ENCODE measurements at regions not wholly inside any gene's neighbourhood (a gene's known extent, or its start where the extent isn't known, plus 50 kb on each side); places are given as distances from the start of the nearest gene placed in this dataset.

- Histone ChIP-seq H4K91ac (ENCODE audit: insufficient read depth, low read depth, low read length) (no peak overlapping the region), H3K4me1 (ENCODE audit: control insufficient read depth, insufficient read depth, low read length) (no peaks in the 10 kb centered on the region), H3K4me2 (ENCODE audit: low read depth, low read length) (no peak overlapping the region), H2BK15ac (ENCODE audit: low read depth, low read length) (no peak overlapping the region), H3K9me3 (ENCODE audit: control insufficient read depth, insufficient read depth, low read length) (no peaks in the 10 kb centered on the region), H2BK20ac (ENCODE audit: low read depth, low read length) (no peak overlapping the region), H2AFZ (replicated peaks; ENCODE audit: low read length, poor library complexity) (peak overlapping the region; percentile 78), H3K9me1 (ENCODE audit: insufficient read depth, low read length) (no peaks in the 10 kb centered on the region), H3K79me1 (ENCODE audit: low read depth in 1 of 2, low read length in 2 of 2) (no peaks in the 10 kb centered on the region), H4K8ac (ENCODE audit: low read depth in 2 of 2, low read length in 2 of 2) (no peak overlapping the region), H3K18ac (ENCODE audit: low read depth, low read length) (no peak overlapping the region), H4K5ac (ENCODE audit: low read depth, low read length) (no peak overlapping the region), H3K27ac (ENCODE audit: insufficient read depth, low read length) (no peak overlapping the region), H3K27me3 (ENCODE audit: control insufficient read depth, insufficient read depth, low read length) (no peaks in the 10 kb centered on the region), H3K14ac (replicated peaks; ENCODE audit: low read depth, low read length) (no peak overlapping the region), H2BK5ac (ENCODE audit: low read depth, low read length, poor library complexity, severe bottlenecking) (no peak overlapping the region), H3K4me3 (ENCODE audit: insufficient read depth, low read depth, low read length) (no peak overlapping the region), H2AK5ac (ENCODE audit: low read depth, low read length) (no peak overlapping the region), H3K56ac (ENCODE audit: extremely low read depth, insufficient read depth, low read length) (no peak overlapping the region), H3K23ac (ENCODE audit: low read depth, low read length) (no peak overlapping the region), H2AK9ac (replicated peaks; ENCODE audit: low read depth, low read length, poor library complexity) (no peak overlapping the region), H2BK120ac (ENCODE audit: low read depth, low read length) (no peak overlapping the region), H3K9ac (ENCODE audit: low read depth, low read length) (no peak overlapping the region), H3K4ac (ENCODE audit: low read depth, low read length) (no peak overlapping the region), H4K20me1 (ENCODE audit: insufficient read depth, low read length) (no peaks in the 10 kb centered on the region), H3K36me3 (ENCODE audit: control insufficient read depth, insufficient read depth, low read length) (no peaks in the 10 kb centered on the region)
- TF ChIP-seq USF2 (IDR thresholded peaks at IDR 0.05; ENCODE audit: low read depth, low read length) (no peak), RFX5 (IDR thresholded peaks at IDR 0.05; ENCODE audit: low read depth, low read length) (no peak), CHD1 (IDR thresholded peaks at IDR 0.05; ENCODE audit: low read depth, low read length) (no peak), RCOR1 (IDR thresholded peaks at IDR 0.05; ENCODE audit: insufficient replicate concordance, low read length) (no peak), MAZ (IDR thresholded peaks at IDR 0.05; ENCODE audit: borderline replicate concordance, low read depth, low read length) (no peak), FOS (IDR thresholded peaks at IDR 0.05; ENCODE audit: low read depth, low read length) (no peak), MAFK (IDR thresholded peaks at IDR 0.05; ENCODE audit: low read depth, low read length) (no peak), CTCF (conservative IDR thresholded peaks at IDR 0.05; ENCODE audit: low read depth, low read length) (no peak), CEBPB (IDR thresholded peaks at IDR 0.05; ENCODE audit: low read depth, low read length) (no peak), MXI1 (IDR thresholded peaks at IDR 0.05; ENCODE audit: borderline replicate concordance, low read depth, low read length) (no peak), BHLHE40 (IDR thresholded peaks at IDR 0.05; ENCODE audit: low read depth, low read length) (no peak), POLR2A (IDR thresholded peaks at IDR 0.05; ENCODE audit: low read depth, low read length) (no peak), NFE2L2 (IDR thresholded peaks at IDR 0.05; ENCODE audit: low read depth, low read length) (no peak), RAD21 (IDR thresholded peaks at IDR 0.05; ENCODE audit: low read length) (no peak), SMC3 (IDR thresholded peaks at IDR 0.05; ENCODE audit: low read depth, low read length) (no peak)
- TF ChIP-seq, protein P1, sequence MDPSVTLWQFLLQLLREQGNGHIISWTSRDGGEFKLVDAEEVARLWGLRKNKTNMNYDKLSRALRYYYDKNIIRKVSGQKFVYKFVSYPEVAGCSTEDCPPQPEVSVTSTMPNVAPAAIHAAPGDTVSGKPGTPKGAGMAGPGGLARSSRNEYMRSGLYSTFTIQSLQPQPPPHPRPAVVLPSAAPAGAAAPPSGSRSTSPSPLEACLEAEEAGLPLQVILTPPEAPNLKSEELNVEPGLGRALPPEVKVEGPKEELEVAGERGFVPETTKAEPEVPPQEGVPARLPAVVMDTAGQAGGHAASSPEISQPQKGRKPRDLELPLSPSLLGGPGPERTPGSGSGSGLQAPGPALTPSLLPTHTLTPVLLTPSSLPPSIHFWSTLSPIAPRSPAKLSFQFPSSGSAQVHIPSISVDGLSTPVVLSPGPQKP (IDR thresholded peaks at IDR 0.05; ENCODE audit: borderline replicate concordance, low read depth, low read length): no peak
- in situ Hi-C loops (cut with MboI; ENCODE audit: low sequenced_read_pairs) (no loop called here), dilution Hi-C loops (cut with HindIII; ENCODE audit: low sequenced_read_pairs, unreplicated experiment) (no loop called here), intact Hi-C loops (cut with micrococcal nuclease) (no loop called here)
- no TSS peak for BruUV-seq (replicated peaks)
- ChIA-PET CTCF (no interaction called here), POLR2A (ENCODE audit: unreplicated experiment) (no interaction called here)
- 50% methylated on average over 1 of the region's 4 CpGs; no CpG with 5 or more reads in 1 of the 2 experiments for WGBS, 2 experiments (ENCODE audit: extremely low coverage in 2 of 2, insufficient read length in 1 of 2)
- peak; percentile 79 for ATAC-seq (ENCODE audit: low read depth)
- DNase-seq: peak; percentile 28
These were observed 598.0 kb downstream of the EFNB2 start for GRCh38 chr13:105937451-105937850.

Measured in IMR-90 (cell line).